HG03442 (cell line): ENCODE measurements at regions not wholly inside any gene's neighbourhood (a gene's known extent, or its start where the extent isn't known, plus 50 kb on each side); places are given as distances from the start of the nearest gene placed in this dataset.
A peak's percentile ranks its signal among the peaks of the same experiment; 100 is the strongest.
"Not testable (repeated sequence)": the region's sequence is repeated elsewhere in the genome, so short reads cannot be mapped to it uniquely, and the experiment has no call there.

ENCODE experiments used
- ATAC-seq: cut with Tn5 transposase; IDR thresholded peaks from one replicate; pipeline ENCODE4 v1.9.1; 2021; ENCODE audit warnings: mild to moderate bottlenecking, moderate library complexity; ENCODE audit not compliant: unreplicated experiment

DNA sequence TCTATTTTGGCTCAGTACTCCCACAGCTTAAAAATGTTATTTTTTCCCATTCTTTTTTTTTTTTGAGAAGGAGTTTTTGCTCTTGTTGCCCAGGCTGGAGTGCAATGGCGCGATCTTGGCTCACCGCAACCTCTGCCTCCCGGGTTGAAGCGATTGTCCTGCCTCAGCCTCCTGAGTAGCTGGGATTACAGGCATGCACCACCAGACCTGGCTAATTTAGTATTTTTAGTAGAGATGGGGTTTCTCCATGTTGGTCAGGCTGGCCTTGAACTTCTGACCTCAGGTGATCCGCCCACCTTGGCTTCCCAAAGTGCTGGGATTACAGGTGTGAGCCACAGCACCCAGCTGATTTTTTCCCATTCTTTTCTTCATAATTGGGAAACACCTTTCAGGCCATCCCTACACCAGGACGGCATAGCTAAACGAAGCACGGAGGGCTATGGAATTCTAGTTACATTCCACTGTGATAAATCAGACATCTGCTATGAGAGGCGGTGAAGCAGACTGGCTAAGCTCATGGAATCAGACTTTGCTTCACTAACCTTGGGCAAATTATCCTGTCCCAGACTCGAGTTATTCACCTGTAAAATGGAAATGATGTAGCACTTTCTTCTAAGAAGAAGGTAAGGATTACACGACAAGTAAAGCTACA lies 68.7 kb upstream of the ZFAND5 start:
- ATAC-seq, result not testable (repeated sequence)

DNA sequence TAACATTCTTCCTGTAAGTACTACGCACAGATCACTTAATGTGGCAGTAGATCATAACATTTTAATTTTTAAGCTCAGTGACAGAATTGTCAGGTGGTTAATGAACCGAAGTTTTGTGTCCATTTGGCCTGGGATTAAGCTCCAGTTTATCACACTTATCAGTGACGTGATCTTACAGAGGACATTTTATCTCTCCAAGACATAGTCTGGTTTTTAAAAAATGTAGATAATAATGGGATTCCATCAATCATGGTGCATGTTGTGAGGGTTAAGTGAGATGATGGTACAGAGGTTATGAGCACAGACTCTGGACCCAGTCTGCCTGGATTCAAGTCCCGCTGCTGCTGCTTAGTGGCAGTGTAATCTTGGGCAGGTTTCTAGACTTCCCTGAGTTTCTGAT lies 66.0 kb upstream of the ZFAND5 start:
- ATAC-seq, result no peak

DNA sequence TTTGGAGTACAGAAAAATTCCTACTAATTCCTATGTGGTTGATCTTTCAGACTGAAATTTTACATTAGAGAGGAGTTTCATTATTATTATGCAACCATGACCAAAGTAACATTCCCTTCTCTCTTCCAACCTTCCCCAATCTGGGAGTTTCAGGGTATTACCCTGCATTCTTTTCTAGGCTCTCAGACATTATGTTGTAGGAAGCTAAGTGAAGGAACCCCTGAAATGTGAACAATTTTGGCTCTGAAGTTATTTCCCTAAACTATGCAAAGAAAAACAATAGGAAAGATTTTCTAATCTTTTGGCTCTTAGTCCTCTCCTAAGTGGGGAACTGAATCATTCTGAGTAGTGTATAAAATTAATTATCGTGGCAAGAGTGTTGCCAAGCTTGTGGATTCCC lies 63.3 kb upstream of the ZFAND5 start:
- no peak for ATAC-seq

DNA sequence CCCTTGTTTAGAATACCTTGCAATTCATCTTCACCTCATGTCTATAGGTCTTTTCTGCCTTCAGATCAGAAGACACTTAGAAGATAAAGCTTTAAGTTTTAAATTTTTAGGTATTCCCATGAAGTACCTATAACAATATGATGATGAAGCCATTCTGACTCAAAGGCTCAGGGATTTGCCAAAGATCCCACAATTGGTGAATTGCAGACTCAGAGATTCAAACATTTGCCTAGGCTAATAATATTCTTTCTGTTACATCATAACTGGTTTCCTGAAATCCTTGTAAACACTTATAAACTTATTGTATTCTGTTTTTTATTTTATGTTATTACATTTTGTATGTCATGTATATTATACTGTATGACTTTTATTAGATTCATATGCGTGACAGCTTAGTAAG lies 62.8 kb upstream of the ZFAND5 start:
- ATAC-seq, result no peak

DNA sequence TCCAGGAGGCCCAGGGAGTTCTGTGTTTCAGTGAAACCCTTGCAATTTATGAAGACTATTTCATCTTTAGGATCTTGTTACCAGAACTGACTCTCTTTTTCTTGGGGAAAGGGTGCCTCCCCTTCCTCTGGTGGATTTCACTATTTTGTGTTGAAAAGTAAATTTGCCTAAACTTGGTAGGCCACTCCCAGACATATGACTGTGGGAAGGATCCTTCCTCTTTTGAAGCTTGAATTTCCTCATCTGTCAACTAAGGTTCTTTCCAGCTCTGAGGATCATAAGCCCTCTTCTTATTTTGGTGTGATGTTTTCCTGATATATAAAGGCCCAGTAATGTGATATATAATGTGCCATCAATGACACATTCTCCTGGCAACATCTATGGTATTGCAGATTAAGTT lies 59.1 kb upstream of the ZFAND5 start:
- ATAC-seq, result no peak

DNA sequence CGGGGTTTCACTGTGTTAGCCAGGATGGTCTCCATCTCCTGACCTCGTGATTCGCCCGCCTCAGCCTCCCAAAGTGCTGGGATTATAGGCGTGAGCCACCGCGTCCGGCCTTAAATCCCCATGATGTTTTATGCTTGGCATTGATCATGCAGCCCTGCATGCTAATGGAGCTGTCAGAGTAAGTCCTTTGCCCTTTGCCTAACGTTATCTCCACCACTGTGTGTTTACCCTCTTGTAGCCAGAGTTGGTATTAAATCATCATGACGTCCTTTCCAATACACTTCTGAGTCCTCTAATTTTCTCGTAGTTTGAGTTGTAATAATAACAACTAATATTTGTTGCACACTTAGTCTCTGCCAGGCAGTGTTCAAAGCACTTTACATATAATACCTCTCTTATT lies 57.2 kb upstream of the ZFAND5 start:
- ATAC-seq, result no peak

DNA sequence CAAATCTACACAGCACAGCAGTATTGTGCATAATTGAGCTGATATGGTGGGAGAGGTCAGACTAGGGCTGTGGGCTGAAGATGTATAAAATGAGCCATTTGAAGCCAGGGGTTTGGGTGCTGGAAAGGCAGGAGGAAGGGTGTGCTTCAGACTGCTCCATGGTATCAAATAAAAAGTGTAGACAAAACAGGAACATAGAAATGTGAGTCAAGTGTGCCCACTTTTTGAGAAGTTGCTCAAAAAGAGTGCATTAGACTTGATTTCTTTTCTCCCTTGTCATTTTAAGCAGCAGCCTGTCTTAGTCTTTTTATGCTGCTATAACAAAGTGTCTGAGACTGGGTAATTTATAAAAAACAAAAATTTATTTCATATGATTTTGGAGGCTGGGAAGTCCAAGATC lies 55.8 kb upstream of the ZFAND5 start:
- no peak for ATAC-seq

DNA sequence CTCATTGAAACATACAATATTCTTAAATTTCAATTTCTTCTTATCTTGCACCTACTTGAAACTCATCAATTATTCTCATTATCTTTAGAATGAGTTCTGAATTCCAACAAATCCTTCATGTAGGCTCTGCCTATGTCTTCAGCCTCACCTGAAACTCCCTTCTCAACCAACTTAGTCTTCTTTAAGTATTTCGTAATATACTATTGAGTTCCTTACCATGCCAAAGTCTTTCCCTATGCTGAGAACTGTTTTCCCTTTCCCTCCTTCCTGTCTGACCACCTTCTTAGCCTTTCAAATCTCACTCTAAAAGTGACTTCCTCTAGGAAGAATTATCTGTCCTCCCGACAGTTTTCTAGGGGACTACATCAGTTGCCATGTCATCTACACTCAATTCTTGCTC lies 50.9 kb upstream of the ZFAND5 start:
- ATAC-seq, result no peak

DNA sequence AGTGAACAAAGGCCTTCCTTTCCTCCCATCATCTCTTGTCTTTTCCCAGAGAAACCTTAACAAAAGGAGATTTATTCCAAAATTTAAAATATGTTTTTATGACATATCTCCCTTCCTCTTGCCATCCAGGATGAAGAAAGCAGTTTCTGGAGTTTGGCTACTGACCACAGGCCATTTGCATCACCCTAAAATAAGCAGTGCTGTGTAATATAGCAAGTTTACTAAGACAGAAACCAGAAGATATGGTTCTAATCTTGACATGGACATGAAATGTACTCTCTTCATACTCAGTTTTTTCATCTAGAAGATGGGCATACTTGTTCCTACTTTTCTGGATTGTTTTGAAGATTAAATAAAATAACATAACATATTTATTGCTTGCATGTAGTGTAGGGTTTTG lies 50.2 kb upstream of the ZFAND5 start:
- ATAC-seq, result peak; percentile 93
